Spleen (tissue), 11 donors: ENCODE measurements at regions not wholly inside any gene's neighbourhood (a gene's known extent, or its start where the extent isn't known, plus 50 kb on each side); places are given as distances from the start of the nearest gene placed in this dataset.

ENCODE experiments used
- DNase-seq: peaks from one replicate; pipeline ENCODE4 v3.0.0-alpha.2; 2020
- H3K27ac ChIP-seq, 8 donors: fragments of 200-600 bp; sonication (generic) in 7 of 8; 1 replicate in 4 of 8; 2 replicates in 4 of 8; pipeline versions ENCODE4 v1.5.0 to v1.8.0; 2016 to 2021; ENCODE audit warnings: inconsistent platforms in 4 of 8, mild to moderate bottlenecking in 4 of 8, moderate library complexity in 1 of 8
- H3K27me3 ChIP-seq, 7 donors: fragments of 200-600 bp; sonication (generic) in 6 of 7; replicated peaks in 1 of 7; 1 replicate in 4 of 7; 2 replicates in 3 of 7; pipeline versions ENCODE4 v1.5.0 to v1.8.0; 2016 to 2021; ENCODE audit warnings: inconsistent platforms in 3 of 7, mild to moderate bottlenecking in 1 of 7
- H3K36me3 ChIP-seq, 6 donors: fragments of 200-600 bp; sonication (generic) in 5 of 6; 1 replicate in 4 of 6; 2 replicates in 2 of 6; pipeline versions ENCODE4 v1.5.0 to v1.8.0; 2016 to 2021; ENCODE audit warnings: inconsistent platforms in 2 of 6
- H3K4me1 ChIP-seq, 6 donors: fragments of 200-600 bp; sonication (generic) in 5 of 6; 1 replicate in 3 of 6; 2 replicates in 3 of 6; pipeline versions ENCODE4 v1.5.0 to v1.8.0; 2016 to 2021; ENCODE audit warnings: inconsistent platforms in 3 of 6
- H3K4me3 ChIP-seq, 8 donors: fragments of 200-600 bp; sonication (generic) in 7 of 8; 1 replicate in 4 of 8; 2 replicates in 4 of 8; pipeline versions ENCODE4 v1.5.0 to v1.8.0; 2016 to 2021; ENCODE audit warnings: inconsistent platforms in 4 of 8, mild to moderate bottlenecking in 4 of 8, moderate library complexity in 2 of 8
- H3K9me3 ChIP-seq, 8 donors: fragments of 200-600 bp; sonication (generic) in 7 of 8; 1 replicate in 4 of 8; 2 replicates in 4 of 8; pipeline versions ENCODE4 v1.5.0 to v1.8.0; 2016 to 2021; ENCODE audit warnings: inconsistent platforms in 4 of 8
- CTCF ChIP-seq, 11 experiments: fragments of 200-600 bp in 7 of 11; fragments of 450-650 bp in 4 of 11; sonication (generic) in 4 of 11; IDR thresholded peaks in 8 of 11; conservative IDR thresholded peaks in 3 of 11; 1 replicate in 7 of 11; 2 replicates in 4 of 11; pipeline versions ENCODE4 v1.4.0 to v1.8.0; 2016 to 2021; ENCODE audit warnings: antibody characterized with exemption in 11 of 11, inconsistent platforms in 4 of 11, mild to moderate bottlenecking in 1 of 11
- POLR2A ChIP-seq, 3 donors: fragments of 450-650 bp; IDR thresholded peaks; one replicate each; pipeline ENCODE4 v1.5.1; 2017; ENCODE audit warnings: antibody characterized with exemption in 3 of 3, mild to moderate bottlenecking in 1 of 3
- POLR2AphosphoS5 ChIP-seq, 3 donors: sonication (generic); formaldehyde crosslinking; IDR thresholded peaks; one replicate each; pipeline ENCODE4 v1.5.1; 2017; ENCODE audit warnings: antibody characterized with exemption in 3 of 3
- WGBS, 5 donors: extraction: QIAGEN DNeasy Blood & Tissue Kit in 3 of 5; methylation state at CpG; one replicate each; pipeline versions ENCODE4 v1.1.5 to v1.1.7; 2013 to 2018; 5-methylcytosine and 5-hydroxymethylcytosine counted together
- intact Hi-C: fragments of 100-400 bp; cut with DNase I; formaldehyde crosslinking; loops from one replicate; pipeline ENCODE4 v1.15.0; 2023; ENCODE audit warnings: low total_unique reads
- donor health status: healthy with polysubstance abuse.
- donor health status: DM: no; HTN: no; CAD: no; lungs with moderate emphysema.
- donor health status: DM: no; HTN: no; CAD: no.
- donor health status: Bipolar disorder and iron deficiency.
- donor health status: healthy.
- donor health status: DM: no; HTN: no; CAD: no.
- donor health status: DM: yes; HTN: yes; CAD: no.

- Histone ChIP-seq H3K4me1 (no peaks in the 10 kb centered on the region), H3K4me3 (no peak overlapping the region), H3K27ac (no peak overlapping the region), H3K9me3 (peaks cover 0 to 7% (median 0%) of the 10 kb centered on the region in 8 donors), H3K36me3 (no peaks in the 10 kb centered on the region), H3K27me3 (peaks cover 0 to 19% (median 0%) of the 10 kb centered on the region in 7 donors)
- intact Hi-C loops = no loop called here
- TF ChIP-seq CTCF (IDR thresholded peaks at IDR 0.05 in 8 of 11, conservative IDR thresholded peaks at IDR 0.05 in 3 of 11) (no peak), POLR2A (IDR thresholded peaks at IDR 0.05) (no peak)
- peak; percentile 47 for DNase-seq
- 70 to 87% (median 87%) methylated on average over 16 to 20 of the region's 20 CpGs for WGBS, 5 donors
Measured at GRCh38 chr1:4126731-4127591, 226.9 kb upstream of the C1orf174 start.

- TF ChIP-seq CTCF (IDR thresholded peaks at IDR 0.05 in 8 of 11, conservative IDR thresholded peaks at IDR 0.05 in 3 of 11) = no peak
- no peak for TF ChIP-seq POLR2AphosphoS5 (IDR thresholded peaks at IDR 0.05)
- TF ChIP-seq POLR2A (IDR thresholded peaks at IDR 0.05) = no peak
- Histone ChIP-seq H3K36me3 (no peaks in the 10 kb centered on the region), H3K9me3 (peaks cover 0 to 7% (median 0%) of the 10 kb centered on the region in 8 donors), H3K27me3 (peaks cover 0 to 19% (median 0%) of the 10 kb centered on the region in 7 donors), H3K4me1 (no peaks in the 10 kb centered on the region), H3K4me3 (no peak overlapping the region), H3K27ac (no peak overlapping the region)
- 80 to 87% (median 81%) methylated on average over 23 of the region's 23 CpGs for WGBS, 5 donors
- intact Hi-C loops = no loop called here
- peak; percentile 30 for DNase-seq
Measured at GRCh38 chr1:4127592-4128140, 227.6 kb upstream of the C1orf174 start.

- peak; percentile 51 for DNase-seq
- Histone ChIP-seq H3K4me3 (no peak overlapping the region), H3K27me3 (peaks cover 0 to 26% (median 0%) of the 10 kb centered on the region in 7 donors), H3K27ac (no peak overlapping the region), H3K36me3 (no peaks in the 10 kb centered on the region), H3K4me1 (no peaks in the 10 kb centered on the region), H3K9me3 (no peaks in the 10 kb centered on the region)
- intact Hi-C loops = no loop called here
- 90 to 96% (median 91%) methylated on average over 13 to 20 of the region's 20 CpGs for WGBS, 5 donors
- TF ChIP-seq POLR2AphosphoS5 (IDR thresholded peaks at IDR 0.05) = no peak
- TF ChIP-seq POLR2A (IDR thresholded peaks at IDR 0.05) = no peak
Measured at GRCh38 chr1:4128616-4129015, 228.5 kb upstream of the C1orf174 start.

GRCh38 chr1:4129693-4130092 is 229.6 kb upstream of the C1orf174 start:
- peak; percentile 47 for DNase-seq
- WGBS, 5 donors = 75 to 89% (median 84%) methylated on average over 6 to 11 of the region's 11 CpGs
- no peaks in the 10 kb centered on the region for H3K9me3 ChIP-seq

More at GRCh38 chr1:4129693-4130092, 229.6 kb upstream of the C1orf174 start:
- no peak for TF ChIP-seq POLR2A (IDR thresholded peaks at IDR 0.05)
- no peak for TF ChIP-seq POLR2AphosphoS5 (IDR thresholded peaks at IDR 0.05)
- no peak for TF ChIP-seq CTCF (IDR thresholded peaks at IDR 0.05 in 8 of 11, conservative IDR thresholded peaks at IDR 0.05 in 3 of 11)
- no peaks in the 10 kb centered on the region for H3K36me3 ChIP-seq
- peaks cover 0 to 35% (median 0%) of the 10 kb centered on the region in 7 donors for H3K27me3 ChIP-seq
- no peaks in the 10 kb centered on the region for H3K4me1 ChIP-seq
- intact Hi-C loops = no loop called here
- no peak overlapping the region for H3K27ac ChIP-seq
- no peak overlapping the region for H3K4me3 ChIP-seq
